ENCODE measurements at regions not wholly inside any gene's neighbourhood (a gene's known extent, or its start where the extent isn't known, plus 50 kb on each side); places are given as distances from the start of the nearest gene placed in this dataset.

GRCh38 chr20:63136296-63136695, 79.6 kb downstream of the YTHDF1 start:
- TF ChIP-seq CTCF (IDR thresholded peaks at IDR 0.05) (no peak), ZNF138 (CRISPR knock-in tag; conservative IDR thresholded peaks at IDR 0.05) (no peak)

Data from WTC11 (cell line).